Thyroid gland (tissue), 4 donors: ENCODE measurements at regions not wholly inside any gene's neighbourhood (a gene's known extent, or its start where the extent isn't known, plus 50 kb on each side); places are given as distances from the start of the nearest gene placed in this dataset.

ENCODE experiments used
- DNase-seq, 2 donors: peaks; one replicate each; pipeline ENCODE4 v3.0.0-alpha.2; 2019
- H3K27ac ChIP-seq, 3 donors: fragments of 200-600 bp; sonication (generic); 1 replicate in 2 of 3; 2 replicates in 1 of 3; pipeline ENCODE4 v1.5.1; 2016 to 2019; ENCODE audit warnings: mild to moderate bottlenecking in 1 of 3, moderate library complexity in 1 of 3
- H3K27me3 ChIP-seq: fragments of 200-600 bp; sonication (generic); one replicate; pipeline ENCODE4 v1.5.1; 2019
- H3K36me3 ChIP-seq, 2 donors: fragments of 200-600 bp; sonication (generic); one replicate each; pipeline ENCODE4 v1.5.1; 2016 to 2019
- H3K4me1 ChIP-seq, 2 donors: fragments of 200-600 bp; sonication (generic); one replicate each; pipeline ENCODE4 v1.5.1; 2017 to 2019
- H3K4me3 ChIP-seq, 3 donors: fragments of 200-600 bp; sonication (generic); replicated peaks in 1 of 3; 1 replicate in 2 of 3; 2 replicates in 1 of 3; pipeline ENCODE4 v1.5.1; 2016; ENCODE audit warnings: mild to moderate bottlenecking in 1 of 3
- H3K9me3 ChIP-seq: fragments of 200-600 bp; sonication (generic); one replicate; pipeline ENCODE4 v1.5.1; 2017
- POLR2A ChIP-seq, 2 donors: fragments of 450-650 bp; IDR thresholded peaks; one replicate each; pipeline ENCODE4 v1.6.1; 2017; ENCODE audit warnings: antibody characterized with exemption in 2 of 2, mild to moderate bottlenecking in 2 of 2, moderate library complexity in 1 of 2
- WGBS, 2 donors: methylation state at CpG; one replicate each; pipeline ENCODE4 v1.1.5; 2017; 5-methylcytosine and 5-hydroxymethylcytosine counted together
- intact Hi-C: fragments of 100-400 bp; cut with DNase I; formaldehyde crosslinking; loops from one replicate; pipeline ENCODE4 v1.15.1; 2023
- TF ChIP-seq, protein P1 (sequence below), 6 experiments: fragments of 200-600 bp in 3 of 6; fragments of 450-650 bp in 3 of 6; sonication (generic) in 3 of 6; IDR thresholded peaks; one replicate each; pipeline ENCODE4 v1.5.1; 2016 to 2019; ENCODE audit warnings: antibody characterized with exemption in 6 of 6, mild to moderate bottlenecking in 2 of 6, inconsistent platforms in 1 of 6, moderate library complexity in 1 of 6

DNA sequence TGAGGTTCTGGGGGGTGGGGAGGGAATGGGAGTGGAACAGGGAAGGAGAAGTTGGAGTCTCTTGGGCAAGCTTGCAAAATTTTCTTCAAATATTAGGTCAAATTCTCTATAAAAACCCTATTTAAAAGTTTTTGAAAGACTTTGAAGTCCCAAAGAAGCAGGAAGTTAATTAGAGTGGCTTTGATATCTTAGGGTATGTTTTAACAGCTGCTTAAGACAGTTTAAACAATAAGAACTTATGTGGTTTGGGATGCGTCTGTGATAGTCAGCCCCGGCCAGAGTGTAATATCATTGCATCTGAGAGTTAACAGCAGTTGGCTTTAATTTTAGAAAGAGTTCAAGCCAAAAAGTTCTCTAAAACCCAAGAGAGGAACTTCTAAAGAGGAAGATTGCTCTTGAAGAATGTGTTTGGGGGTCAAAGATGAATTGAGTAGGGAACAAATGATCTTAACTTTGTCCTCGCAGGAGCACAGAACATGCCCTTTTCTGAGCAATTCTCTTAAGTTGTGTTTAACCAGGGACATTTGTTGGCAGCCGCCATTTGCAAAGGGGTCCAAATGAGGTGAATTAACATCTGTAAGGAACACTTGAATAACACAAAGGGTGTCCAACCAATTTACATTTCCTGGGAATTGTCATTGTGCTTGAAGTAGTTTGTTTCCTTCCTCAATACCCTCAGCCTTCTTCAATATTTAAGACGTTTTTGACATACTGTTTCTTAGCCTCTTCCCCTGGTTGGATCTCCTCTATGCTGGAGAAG lies 182.4 kb downstream of the PTEN start:
- Histone ChIP-seq H3K36me3 (no peaks in the 10 kb centered on the region), H3K27ac (no peak overlapping the region), H3K4me1 (peaks cover 4 to 26% of the 10 kb centered on the region in 2 donors), H3K27me3 (no peaks in the 10 kb centered on the region), H3K9me3 (no peaks in the 10 kb centered on the region), H3K4me3 (no peak overlapping the region)
- TF ChIP-seq, protein P1, sequence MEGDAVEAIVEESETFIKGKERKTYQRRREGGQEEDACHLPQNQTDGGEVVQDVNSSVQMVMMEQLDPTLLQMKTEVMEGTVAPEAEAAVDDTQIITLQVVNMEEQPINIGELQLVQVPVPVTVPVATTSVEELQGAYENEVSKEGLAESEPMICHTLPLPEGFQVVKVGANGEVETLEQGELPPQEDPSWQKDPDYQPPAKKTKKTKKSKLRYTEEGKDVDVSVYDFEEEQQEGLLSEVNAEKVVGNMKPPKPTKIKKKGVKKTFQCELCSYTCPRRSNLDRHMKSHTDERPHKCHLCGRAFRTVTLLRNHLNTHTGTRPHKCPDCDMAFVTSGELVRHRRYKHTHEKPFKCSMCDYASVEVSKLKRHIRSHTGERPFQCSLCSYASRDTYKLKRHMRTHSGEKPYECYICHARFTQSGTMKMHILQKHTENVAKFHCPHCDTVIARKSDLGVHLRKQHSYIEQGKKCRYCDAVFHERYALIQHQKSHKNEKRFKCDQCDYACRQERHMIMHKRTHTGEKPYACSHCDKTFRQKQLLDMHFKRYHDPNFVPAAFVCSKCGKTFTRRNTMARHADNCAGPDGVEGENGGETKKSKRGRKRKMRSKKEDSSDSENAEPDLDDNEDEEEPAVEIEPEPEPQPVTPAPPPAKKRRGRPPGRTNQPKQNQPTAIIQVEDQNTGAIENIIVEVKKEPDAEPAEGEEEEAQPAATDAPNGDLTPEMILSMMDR (IDR thresholded peaks at IDR 0.05): no peak
- no peak for TF ChIP-seq POLR2A (IDR thresholded peaks at IDR 0.05)
- no peak for DNase-seq
- 60 to 64% methylated on average over 5 of the region's 5 CpGs for WGBS, 2 donors
- intact Hi-C loops: no loop called here

- intact Hi-C loops: no loop called here
- no peak overlapping the region for H3K27ac ChIP-seq
- no peak overlapping the region for H3K4me3 ChIP-seq
- no peaks in the 10 kb centered on the region for H3K36me3 ChIP-seq
- no peaks in the 10 kb centered on the region for H3K27me3 ChIP-seq
- no peaks in the 10 kb centered on the region for H3K9me3 ChIP-seq
- peaks cover 0 to 11% of the 10 kb centered on the region in 2 donors for H3K4me1 ChIP-seq
- no peak for DNase-seq
- TF ChIP-seq, protein P1 (IDR thresholded peaks at IDR 0.05): no peak
- TF ChIP-seq POLR2A (IDR thresholded peaks at IDR 0.05): no peak
Measured at GRCh38 chr10:88047579-88047978, 184.2 kb downstream of the PTEN start.

GRCh38 chr10:88048312-88048711 lies 184.9 kb downstream of the PTEN start:
- Histone ChIP-seq H3K27ac (no peak overlapping the region), H3K4me1 (peaks cover 0 to 4% of the 10 kb centered on the region in 2 donors), H3K27me3 (no peaks in the 10 kb centered on the region), H3K36me3 (no peaks in the 10 kb centered on the region), H3K9me3 (no peaks in the 10 kb centered on the region), H3K4me3 (no peak overlapping the region)
- no peak for TF ChIP-seq POLR2A (IDR thresholded peaks at IDR 0.05)
- TF ChIP-seq, protein P1 (IDR thresholded peaks at IDR 0.05): no peak
- intact Hi-C loops: no loop called here
- no peak for DNase-seq
- WGBS, 2 donors: 91 to 100% methylated on average over 1 of the region's 1 CpG

GRCh38 chr10:88049204-88049603 lies 185.8 kb downstream of the PTEN start:
- DNase-seq: no peak
- H3K4me3 ChIP-seq: no peak overlapping the region
- intact Hi-C loops: no loop called here
- 91 to 93% methylated on average over 3 of the region's 3 CpGs for WGBS, 2 donors
- no peaks in the 10 kb centered on the region for H3K9me3 ChIP-seq
- no peaks in the 10 kb centered on the region for H3K36me3 ChIP-seq
- H3K27ac ChIP-seq: no peak overlapping the region
- TF ChIP-seq, protein P1 (IDR thresholded peaks at IDR 0.05): no peak
- H3K27me3 ChIP-seq: no peaks in the 10 kb centered on the region
- H3K4me1 ChIP-seq: no peaks in the 10 kb centered on the region

GRCh38 chr10:88057720-88058119 lies 194.3 kb downstream of the PTEN start:
- intact Hi-C loops: no loop called here
- Histone ChIP-seq H3K9me3 (no peaks in the 10 kb centered on the region), H3K27me3 (no peaks in the 10 kb centered on the region), H3K27ac (no peak overlapping the region), H3K36me3 (no peaks in the 10 kb centered on the region), H3K4me3 (no peak overlapping the region), H3K4me1 (peaks cover 12 to 16% of the 10 kb centered on the region in 2 donors)
- 82 to 83% methylated on average over 1 of the region's 1 CpG for WGBS, 2 donors
- no peak for DNase-seq
- TF ChIP-seq, protein P1 (IDR thresholded peaks at IDR 0.05): no peak
- TF ChIP-seq POLR2A (IDR thresholded peaks at IDR 0.05): no peak
